Liver (tissue), 8 donors: ENCODE measurements at regions not wholly inside any gene's neighbourhood (a gene's known extent, or its start where the extent isn't known, plus 50 kb on each side); places are given as distances from the start of the nearest gene placed in this dataset.

Experiments
- DNase-seq: peaks from one replicate; pipeline ENCODE4 v3.0.0-alpha.2; 2017; ENCODE audit warnings: low spot score
- H3K27ac ChIP-seq, 2 donors: one replicate each; pipeline ENCODE4 v1.7.0; 2013; ENCODE audit warnings: inconsistent platforms in 2 of 2, low read length in 2 of 2, control low read depth in 1 of 2, low read depth in 1 of 2, mild to moderate bottlenecking in 1 of 2
- H3K27me3 ChIP-seq, 4 donors: one replicate each; pipeline versions ENCODE4 v1.6.1 to v1.7.0; 2013; ENCODE audit warnings: low read length in 3 of 4, inconsistent platforms in 1 of 4, mild to moderate bottlenecking in 1 of 4, moderate library complexity in 1 of 4; ENCODE audit not compliant: control insufficient read depth in 4 of 4, insufficient read depth in 4 of 4
- H3K36me3 ChIP-seq, 4 donors: one replicate each; pipeline versions ENCODE4 v1.6.1 to v1.7.0; 2013; ENCODE audit warnings: low read length in 3 of 4, mild to moderate bottlenecking in 3 of 4, low read depth in 1 of 4, moderate library complexity in 1 of 4; ENCODE audit not compliant: control insufficient read depth in 4 of 4, insufficient read depth in 3 of 4
- H3K4me1 ChIP-seq, 4 donors: one replicate each; pipeline versions ENCODE4 v1.6.1 to v1.7.0; 2013; ENCODE audit warnings: low read length in 3 of 4, mild to moderate bottlenecking in 3 of 4, moderate library complexity in 1 of 4; ENCODE audit not compliant: control insufficient read depth in 4 of 4, insufficient read depth in 4 of 4
- H3K4me3 ChIP-seq, 3 donors: one replicate each; pipeline versions ENCODE4 v1.6.1 to v1.7.0; 2013; ENCODE audit warnings: low read length in 3 of 3, control low read depth in 1 of 3, low read depth in 1 of 3, mild to moderate bottlenecking in 1 of 3
- H3K9ac ChIP-seq, 2 donors: one replicate each; pipeline ENCODE4 v1.7.0; 2013; ENCODE audit warnings: low read length in 2 of 2, mild to moderate bottlenecking in 2 of 2, moderate library complexity in 2 of 2, control low read depth in 1 of 2, low read depth in 1 of 2
- H3K9me3 ChIP-seq, 4 donors: one replicate each; pipeline versions ENCODE4 v1.6.1 to v1.7.0; 2013; ENCODE audit warnings: low read length in 3 of 4; ENCODE audit not compliant: control insufficient read depth in 4 of 4
- EGR1 ChIP-seq, 2 donors: IDR thresholded peaks; 2 replicates each; pipeline ENCODE4 v1.6.1; 2016 to 2018; ENCODE audit warnings: antibody characterized with exemption in 2 of 2, low read depth in 2 of 2
- FOXA1 ChIP-seq: IDR thresholded peaks from 2 replicates; pipeline ENCODE4 v1.6.1; 2016; ENCODE audit warnings: antibody characterized with exemption
- FOXA2 ChIP-seq: IDR thresholded peaks from 2 replicates; pipeline ENCODE4 v1.6.1; 2016; ENCODE audit warnings: antibody characterized with exemption
- GABPA ChIP-seq, 2 donors: IDR thresholded peaks in 1 of 2; conservative IDR thresholded peaks in 1 of 2; 2 replicates each; pipeline ENCODE4 v1.6.1; 2016; ENCODE audit warnings: antibody characterized with exemption in 2 of 2, mild to moderate bottlenecking in 1 of 2, moderate library complexity in 1 of 2
- HNF4A ChIP-seq, 2 donors: conservative IDR thresholded peaks; 2 replicates each; pipeline ENCODE4 v1.6.1; 2016; ENCODE audit warnings: antibody characterized with exemption in 2 of 2, mild to moderate bottlenecking in 2 of 2
- HNF4G ChIP-seq: IDR thresholded peaks from 2 replicates; pipeline ENCODE4 v1.6.1; 2016; ENCODE audit warnings: antibody characterized with exemption
- JUND ChIP-seq, 2 donors: IDR thresholded peaks; 2 replicates each; pipeline ENCODE4 v1.6.1; 2016; ENCODE audit warnings: antibody characterized with exemption in 2 of 2
- NR2F2 ChIP-seq: IDR thresholded peaks from 2 replicates; pipeline ENCODE4 v1.6.1; 2016; ENCODE audit warnings: antibody characterized with exemption
- RAD21 ChIP-seq, 2 donors: IDR thresholded peaks; 2 replicates each; pipeline ENCODE4 v1.6.1; 2016; ENCODE audit warnings: antibody characterized with exemption in 2 of 2, mild to moderate bottlenecking in 2 of 2
- RXRA ChIP-seq, 2 donors: IDR thresholded peaks; 2 replicates each; pipeline ENCODE4 v1.6.1; 2017 to 2018; ENCODE audit warnings: antibody characterized with exemption in 2 of 2, mild to moderate bottlenecking in 1 of 2
- SP1 ChIP-seq: IDR thresholded peaks from 2 replicates; pipeline ENCODE4 v1.6.1; 2018; ENCODE audit warnings: antibody characterized with exemption, mild to moderate bottlenecking
- TAF1 ChIP-seq: conservative IDR thresholded peaks from 2 replicates; pipeline ENCODE4 v1.6.1; 2016; ENCODE audit warnings: antibody characterized with exemption, mild to moderate bottlenecking
- YY1 ChIP-seq: IDR thresholded peaks from 2 replicates; pipeline ENCODE4 v1.6.1; 2016; ENCODE audit warnings: antibody characterized with exemption, mild to moderate bottlenecking
- WGBS: extraction: QIAGEN DNeasy Blood & Tissue Kit; methylation state at CpG from one replicate; pipeline ENCODE4 v1.1.7; 2013; 5-methylcytosine and 5-hydroxymethylcytosine counted together
- TF ChIP-seq, protein P1 (sequence below): fragments of 150-350 bp; IDR thresholded peaks from 2 replicates; pipeline ENCODE4 v1.5.1; 2017; ENCODE audit warnings: improper control_type of control experiment, low read depth, low read length; ENCODE audit not compliant: missing input control
- TF ChIP-seq, protein P2 (sequence below): IDR thresholded peaks from 2 replicates; pipeline ENCODE4 v1.6.1; 2016; ENCODE audit warnings: antibody characterized with exemption
- TF ChIP-seq, protein P3 (sequence below): IDR thresholded peaks from 2 replicates; pipeline ENCODE4 v1.6.1; 2016; ENCODE audit warnings: antibody characterized with exemption, mild to moderate bottlenecking
- TF ChIP-seq, protein P4 (sequence below): IDR thresholded peaks from 2 replicates; pipeline ENCODE4 v1.6.1; 2016; ENCODE audit warnings: antibody characterized with exemption
- TF ChIP-seq, protein P5 (sequence below): IDR thresholded peaks from 2 replicates; pipeline ENCODE4 v1.6.1; 2016; ENCODE audit warnings: antibody characterized with exemption
- donor health status: healthy.
- donor health status: healthy.
- donor health status: healthy.
- donor health status: healthy.
- donor health status: healthy.

DNA sequence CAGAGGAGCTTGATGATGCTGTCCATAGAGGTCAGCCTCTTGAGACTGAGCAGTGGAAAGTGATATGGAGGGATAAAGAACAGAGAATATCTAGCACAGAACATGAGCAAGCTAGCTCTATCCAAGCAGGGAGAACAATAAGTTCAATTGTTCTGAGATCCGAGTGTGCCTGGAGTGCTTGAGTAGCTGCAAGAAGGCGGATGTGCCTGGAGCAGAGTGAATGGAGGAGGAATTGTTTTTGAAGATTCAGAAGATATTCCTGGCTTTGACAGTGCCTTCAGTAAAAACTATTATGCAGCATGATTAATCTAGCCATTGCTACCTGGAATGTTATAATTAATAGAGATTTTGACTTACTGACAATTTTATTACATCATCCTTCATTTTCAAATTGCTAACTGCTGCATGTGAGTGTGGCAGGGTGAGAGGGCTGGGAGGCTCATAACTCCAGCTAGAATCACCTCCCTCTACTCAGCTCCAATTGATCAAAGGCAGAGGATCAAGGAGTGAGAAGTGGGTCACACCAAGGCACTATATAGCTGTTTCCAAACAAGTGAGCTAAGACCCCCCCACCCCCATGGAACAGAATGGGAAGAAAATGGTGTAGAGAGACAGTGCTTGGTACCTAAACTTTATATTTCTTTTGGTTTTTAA, 302.8 kb downstream of the ADRA2A start:
- TF ChIP-seq FOXA2: no peak
- TF ChIP-seq YY1: no peak
- TF ChIP-seq TAF1: no peak
- 76% methylated on average over 2 of the region's 2 CpGs for whole genome bisulfite sequencing
- DNase-seq: no peak
- Histone ChIP-seq H3K4me3 (no peak overlapping the region), H3K4me1 (no peaks in the 10 kb centered on the region), H3K36me3 (no peaks in the 10 kb centered on the region), H3K27me3 (peaks cover 0 to 2% (median 0%) of the 10 kb centered on the region in 4 donors), H3K27ac (no peak overlapping the region), H3K9me3 (no peaks in the 10 kb centered on the region), H3K9ac (no peak overlapping the region)

DNA sequence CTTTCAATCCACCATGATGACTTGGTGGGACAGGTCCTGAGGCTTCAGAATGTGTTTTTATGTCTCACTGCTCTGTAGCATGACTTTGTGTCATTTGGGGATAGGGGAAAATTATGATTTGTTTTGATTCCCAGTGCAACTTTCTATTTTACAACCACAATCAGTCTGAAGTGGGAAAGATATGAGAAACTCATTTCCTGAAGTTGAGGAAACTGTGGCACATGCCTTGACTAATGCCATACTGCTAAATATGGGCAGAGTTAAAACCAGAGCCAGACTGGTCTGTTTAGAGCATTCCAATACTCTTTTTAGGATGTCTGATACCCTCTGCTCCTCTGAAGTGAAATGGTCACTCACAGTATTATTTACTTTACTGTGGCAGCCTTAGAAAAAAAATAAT, 307.7 kb downstream of the ADRA2A start:
- Histone ChIP-seq H3K27me3 (no peaks in the 10 kb centered on the region), H3K36me3 (no peaks in the 10 kb centered on the region), H3K4me1 (no peaks in the 10 kb centered on the region), H3K9ac (no peak overlapping the region), H3K27ac (no peak overlapping the region), H3K9me3 (no peaks in the 10 kb centered on the region), H3K4me3 (no peak overlapping the region)
- TF ChIP-seq JUND (IDR thresholded peaks at IDR 0.05) (no peak), GABPA (IDR thresholded peaks at IDR 0.05 in 1 of 2, conservative IDR thresholded peaks at IDR 0.05 in 1 of 2) (no peak), TAF1 (no peak), HNF4G (no peak), YY1 (no peak), RXRA (IDR thresholded peaks at IDR 0.05) (no peak), HNF4A (conservative IDR thresholded peaks at IDR 0.05) (no peak), SP1 (no peak), EGR1 (IDR thresholded peaks at IDR 0.05; ENCODE audit: low read depth in 2 of 2) (no peak), NR2F2 (no peak), RAD21 (IDR thresholded peaks at IDR 0.05) (no peak), FOXA1 (no peak), FOXA2 (no peak)
- TF ChIP-seq, protein P1, sequence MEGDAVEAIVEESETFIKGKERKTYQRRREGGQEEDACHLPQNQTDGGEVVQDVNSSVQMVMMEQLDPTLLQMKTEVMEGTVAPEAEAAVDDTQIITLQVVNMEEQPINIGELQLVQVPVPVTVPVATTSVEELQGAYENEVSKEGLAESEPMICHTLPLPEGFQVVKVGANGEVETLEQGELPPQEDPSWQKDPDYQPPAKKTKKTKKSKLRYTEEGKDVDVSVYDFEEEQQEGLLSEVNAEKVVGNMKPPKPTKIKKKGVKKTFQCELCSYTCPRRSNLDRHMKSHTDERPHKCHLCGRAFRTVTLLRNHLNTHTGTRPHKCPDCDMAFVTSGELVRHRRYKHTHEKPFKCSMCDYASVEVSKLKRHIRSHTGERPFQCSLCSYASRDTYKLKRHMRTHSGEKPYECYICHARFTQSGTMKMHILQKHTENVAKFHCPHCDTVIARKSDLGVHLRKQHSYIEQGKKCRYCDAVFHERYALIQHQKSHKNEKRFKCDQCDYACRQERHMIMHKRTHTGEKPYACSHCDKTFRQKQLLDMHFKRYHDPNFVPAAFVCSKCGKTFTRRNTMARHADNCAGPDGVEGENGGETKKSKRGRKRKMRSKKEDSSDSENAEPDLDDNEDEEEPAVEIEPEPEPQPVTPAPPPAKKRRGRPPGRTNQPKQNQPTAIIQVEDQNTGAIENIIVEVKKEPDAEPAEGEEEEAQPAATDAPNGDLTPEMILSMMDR: no peak
- TF ChIP-seq, protein P2, sequence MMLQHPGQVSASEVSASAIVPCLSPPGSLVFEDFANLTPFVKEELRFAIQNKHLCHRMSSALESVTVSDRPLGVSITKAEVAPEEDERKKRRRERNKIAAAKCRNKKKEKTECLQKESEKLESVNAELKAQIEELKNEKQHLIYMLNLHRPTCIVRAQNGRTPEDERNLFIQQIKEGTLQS: no peak
- TF ChIP-seq, protein P3, sequence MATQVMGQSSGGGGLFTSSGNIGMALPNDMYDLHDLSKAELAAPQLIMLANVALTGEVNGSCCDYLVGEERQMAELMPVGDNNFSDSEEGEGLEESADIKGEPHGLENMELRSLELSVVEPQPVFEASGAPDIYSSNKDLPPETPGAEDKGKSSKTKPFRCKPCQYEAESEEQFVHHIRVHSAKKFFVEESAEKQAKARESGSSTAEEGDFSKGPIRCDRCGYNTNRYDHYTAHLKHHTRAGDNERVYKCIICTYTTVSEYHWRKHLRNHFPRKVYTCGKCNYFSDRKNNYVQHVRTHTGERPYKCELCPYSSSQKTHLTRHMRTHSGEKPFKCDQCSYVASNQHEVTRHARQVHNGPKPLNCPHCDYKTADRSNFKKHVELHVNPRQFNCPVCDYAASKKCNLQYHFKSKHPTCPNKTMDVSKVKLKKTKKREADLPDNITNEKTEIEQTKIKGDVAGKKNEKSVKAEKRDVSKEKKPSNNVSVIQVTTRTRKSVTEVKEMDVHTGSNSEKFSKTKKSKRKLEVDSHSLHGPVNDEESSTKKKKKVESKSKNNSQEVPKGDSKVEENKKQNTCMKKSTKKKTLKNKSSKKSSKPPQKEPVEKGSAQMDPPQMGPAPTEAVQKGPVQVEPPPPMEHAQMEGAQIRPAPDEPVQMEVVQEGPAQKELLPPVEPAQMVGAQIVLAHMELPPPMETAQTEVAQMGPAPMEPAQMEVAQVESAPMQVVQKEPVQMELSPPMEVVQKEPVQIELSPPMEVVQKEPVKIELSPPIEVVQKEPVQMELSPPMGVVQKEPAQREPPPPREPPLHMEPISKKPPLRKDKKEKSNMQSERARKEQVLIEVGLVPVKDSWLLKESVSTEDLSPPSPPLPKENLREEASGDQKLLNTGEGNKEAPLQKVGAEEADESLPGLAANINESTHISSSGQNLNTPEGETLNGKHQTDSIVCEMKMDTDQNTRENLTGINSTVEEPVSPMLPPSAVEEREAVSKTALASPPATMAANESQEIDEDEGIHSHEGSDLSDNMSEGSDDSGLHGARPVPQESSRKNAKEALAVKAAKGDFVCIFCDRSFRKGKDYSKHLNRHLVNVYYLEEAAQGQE: no peak
- TF ChIP-seq, protein P4, sequence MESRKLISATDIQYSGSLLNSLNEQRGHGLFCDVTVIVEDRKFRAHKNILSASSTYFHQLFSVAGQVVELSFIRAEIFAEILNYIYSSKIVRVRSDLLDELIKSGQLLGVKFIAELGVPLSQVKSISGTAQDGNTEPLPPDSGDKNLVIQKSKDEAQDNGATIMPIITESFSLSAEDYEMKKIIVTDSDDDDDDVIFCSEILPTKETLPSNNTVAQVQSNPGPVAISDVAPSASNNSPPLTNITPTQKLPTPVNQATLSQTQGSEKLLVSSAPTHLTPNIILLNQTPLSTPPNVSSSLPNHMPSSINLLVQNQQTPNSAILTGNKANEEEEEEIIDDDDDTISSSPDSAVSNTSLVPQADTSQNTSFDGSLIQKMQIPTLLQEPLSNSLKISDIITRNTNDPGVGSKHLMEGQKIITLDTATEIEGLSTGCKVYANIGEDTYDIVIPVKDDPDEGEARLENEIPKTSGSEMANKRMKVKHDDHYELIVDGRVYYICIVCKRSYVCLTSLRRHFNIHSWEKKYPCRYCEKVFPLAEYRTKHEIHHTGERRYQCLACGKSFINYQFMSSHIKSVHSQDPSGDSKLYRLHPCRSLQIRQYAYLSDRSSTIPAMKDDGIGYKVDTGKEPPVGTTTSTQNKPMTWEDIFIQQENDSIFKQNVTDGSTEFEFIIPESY: no peak
- TF ChIP-seq, protein P5, sequence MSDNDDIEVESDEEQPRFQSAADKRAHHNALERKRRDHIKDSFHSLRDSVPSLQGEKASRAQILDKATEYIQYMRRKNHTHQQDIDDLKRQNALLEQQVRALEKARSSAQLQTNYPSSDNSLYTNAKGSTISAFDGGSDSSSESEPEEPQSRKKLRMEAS: no peak
- DNase-seq: no peak
